ENCODE measurements at regions not wholly inside any gene's neighbourhood (a gene's known extent, or its start where the extent isn't known, plus 50 kb on each side); places are given as distances from the start of the nearest gene placed in this dataset.
A peak's percentile ranks its signal among the peaks of the same experiment; 100 is the strongest.

DNA sequence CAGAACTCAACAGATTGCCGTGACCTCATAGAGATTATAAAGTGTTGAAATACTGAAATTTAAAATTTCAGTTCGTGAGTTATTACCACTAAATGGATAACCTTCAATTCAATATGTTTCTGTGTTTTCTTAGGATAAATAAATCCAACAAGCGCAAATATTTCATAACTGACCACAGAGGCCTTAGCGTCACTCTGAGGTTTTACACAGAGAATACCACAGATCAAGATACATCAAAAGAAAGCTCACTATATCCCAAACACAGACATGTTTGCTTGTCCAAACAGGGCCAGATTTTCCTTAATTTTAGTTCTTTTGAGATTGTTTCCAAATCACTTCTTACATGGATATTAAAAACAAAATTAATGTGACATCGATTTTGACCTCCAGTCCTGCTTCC is 235.8 kb downstream of the EFNB2 start:
- Histone ChIP-seq H3K4me1 (ENCODE audit: insufficient read depth, low read length) (peaks cover 3% of the 10 kb centered on the region), H3K4me3 (ENCODE audit: insufficient read depth, low read length) (no peak overlapping the region), H3K79me2 (ENCODE audit: insufficient read depth, low read length) (no peaks in the 10 kb centered on the region), H3K36me3 (ENCODE audit: insufficient read depth, low read length) (no peaks in the 10 kb centered on the region), H3K27me3 (ENCODE audit: insufficient read depth, low read length) (no peaks in the 10 kb centered on the region), H4K20me1 (ENCODE audit: insufficient read depth, low read length) (no peaks in the 10 kb centered on the region), H3K27ac (ENCODE audit: low read depth, low read length) (no peak overlapping the region), H3K4me2 (ENCODE audit: insufficient read depth, low read length) (peak overlapping the region; percentile 15), H3K9me3 (ENCODE audit: low read depth, low read length) (peaks cover 2% of the 10 kb centered on the region), H2AFZ (ENCODE audit: low read length) (no peak overlapping the region)
- no peak for DNase-seq (ENCODE audit: insufficient read length, low spot score, missing footprints)
- TF ChIP-seq, protein P1, sequence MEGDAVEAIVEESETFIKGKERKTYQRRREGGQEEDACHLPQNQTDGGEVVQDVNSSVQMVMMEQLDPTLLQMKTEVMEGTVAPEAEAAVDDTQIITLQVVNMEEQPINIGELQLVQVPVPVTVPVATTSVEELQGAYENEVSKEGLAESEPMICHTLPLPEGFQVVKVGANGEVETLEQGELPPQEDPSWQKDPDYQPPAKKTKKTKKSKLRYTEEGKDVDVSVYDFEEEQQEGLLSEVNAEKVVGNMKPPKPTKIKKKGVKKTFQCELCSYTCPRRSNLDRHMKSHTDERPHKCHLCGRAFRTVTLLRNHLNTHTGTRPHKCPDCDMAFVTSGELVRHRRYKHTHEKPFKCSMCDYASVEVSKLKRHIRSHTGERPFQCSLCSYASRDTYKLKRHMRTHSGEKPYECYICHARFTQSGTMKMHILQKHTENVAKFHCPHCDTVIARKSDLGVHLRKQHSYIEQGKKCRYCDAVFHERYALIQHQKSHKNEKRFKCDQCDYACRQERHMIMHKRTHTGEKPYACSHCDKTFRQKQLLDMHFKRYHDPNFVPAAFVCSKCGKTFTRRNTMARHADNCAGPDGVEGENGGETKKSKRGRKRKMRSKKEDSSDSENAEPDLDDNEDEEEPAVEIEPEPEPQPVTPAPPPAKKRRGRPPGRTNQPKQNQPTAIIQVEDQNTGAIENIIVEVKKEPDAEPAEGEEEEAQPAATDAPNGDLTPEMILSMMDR (IDR thresholded peaks at IDR 0.05; ENCODE audit: extremely low read depth, low read depth, low read length), result no peak

DNA sequence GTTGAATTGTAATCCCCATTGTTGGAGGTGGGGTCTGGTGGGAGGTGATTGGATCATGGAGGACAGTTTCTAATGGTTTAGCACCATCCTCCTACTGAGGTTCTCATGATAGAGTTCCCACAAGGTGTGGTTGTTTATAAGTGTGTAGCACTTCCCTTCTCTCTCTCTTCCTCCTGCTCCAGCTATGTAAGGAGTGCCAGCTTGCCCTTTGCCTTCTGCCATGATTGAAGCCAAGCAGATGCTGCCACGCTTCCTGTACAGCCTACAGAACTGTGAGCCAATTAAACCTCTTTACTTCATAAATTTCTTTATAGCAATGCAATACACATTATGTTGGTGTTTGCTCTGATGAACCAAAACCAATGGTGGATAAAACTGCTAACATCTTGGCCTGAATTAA is 238.2 kb downstream of the EFNB2 start:
- Histone ChIP-seq H3K27ac (ENCODE audit: low read depth, low read length) (no peak overlapping the region), H3K4me3 (ENCODE audit: insufficient read depth, low read length) (no peak overlapping the region), H2AFZ (ENCODE audit: low read length) (no peak overlapping the region), H3K36me3 (ENCODE audit: insufficient read depth, low read length) (no peaks in the 10 kb centered on the region), H3K4me1 (ENCODE audit: insufficient read depth, low read length) (peaks cover 3% of the 10 kb centered on the region), H3K4me2 (ENCODE audit: insufficient read depth, low read length) (no peak overlapping the region), H3K9me3 (ENCODE audit: low read depth, low read length) (no peaks in the 10 kb centered on the region), H3K27me3 (ENCODE audit: insufficient read depth, low read length) (no peaks in the 10 kb centered on the region), H3K79me2 (ENCODE audit: insufficient read depth, low read length) (no peaks in the 10 kb centered on the region), H4K20me1 (ENCODE audit: insufficient read depth, low read length) (no peaks in the 10 kb centered on the region)
- TF ChIP-seq, protein P1 (IDR thresholded peaks at IDR 0.05; ENCODE audit: extremely low read depth, low read depth, low read length), result no peak
- DNase-seq (ENCODE audit: insufficient read length, low spot score, missing footprints), result no peak

DNA sequence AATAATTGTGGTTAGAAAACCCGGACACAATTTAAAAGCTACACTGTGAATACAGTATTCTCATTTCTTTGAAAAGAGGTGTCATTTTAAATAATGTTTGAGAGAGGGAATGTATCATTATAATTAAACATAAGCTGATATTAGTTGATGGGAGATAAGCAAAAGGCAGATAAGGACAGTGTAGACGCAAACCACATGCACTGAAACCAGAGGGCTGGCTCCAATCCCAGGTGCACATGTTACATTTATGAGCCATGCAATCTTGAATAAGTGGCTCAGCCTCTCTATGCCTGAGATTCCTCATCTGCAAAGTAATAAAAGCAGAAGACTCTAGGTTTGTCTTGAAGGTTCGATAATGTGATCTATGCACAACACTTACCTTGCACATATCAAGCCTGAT is 238.7 kb downstream of the EFNB2 start:
- no peak overlapping the region for H2AFZ ChIP-seq (ENCODE audit: low read length)
- H3K27ac ChIP-seq (ENCODE audit: low read depth, low read length), result no peak overlapping the region
- no peaks in the 10 kb centered on the region for H3K79me2 ChIP-seq (ENCODE audit: insufficient read depth, low read length)
- no peaks in the 10 kb centered on the region for H3K27me3 ChIP-seq (ENCODE audit: insufficient read depth, low read length)
- peaks cover 3% of the 10 kb centered on the region for H3K4me1 ChIP-seq (ENCODE audit: insufficient read depth, low read length)
- H3K36me3 ChIP-seq (ENCODE audit: insufficient read depth, low read length), result no peaks in the 10 kb centered on the region
- H3K4me3 ChIP-seq (ENCODE audit: insufficient read depth, low read length), result no peak overlapping the region
- TF ChIP-seq, protein P1 (IDR thresholded peaks at IDR 0.05; ENCODE audit: extremely low read depth, low read depth, low read length), result no peak
- H4K20me1 ChIP-seq (ENCODE audit: insufficient read depth, low read length), result no peaks in the 10 kb centered on the region
- H3K4me2 ChIP-seq (ENCODE audit: insufficient read depth, low read length), result no peak overlapping the region
- H3K9me3 ChIP-seq (ENCODE audit: low read depth, low read length), result no peaks in the 10 kb centered on the region
- no peak for DNase-seq (ENCODE audit: insufficient read length, low spot score, missing footprints)

DNA sequence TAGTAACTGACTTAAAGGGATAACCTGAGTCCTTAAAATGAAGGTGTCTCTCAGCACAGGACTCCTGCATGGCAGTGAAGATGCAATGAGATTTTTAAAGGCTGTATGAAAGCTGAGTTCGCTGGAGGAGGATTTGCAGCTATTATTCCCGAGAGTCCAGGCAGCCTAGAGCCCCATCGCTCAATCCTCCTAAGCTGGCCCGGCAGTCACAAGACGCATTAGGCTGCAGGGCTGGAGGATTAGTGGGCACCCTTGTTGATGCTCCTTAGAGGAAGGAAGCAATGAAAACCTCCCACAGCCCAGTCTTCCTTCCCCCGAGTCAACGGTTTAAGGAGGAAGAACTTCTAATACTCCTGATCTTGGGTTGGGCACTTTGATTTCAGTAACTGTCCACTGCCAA is 239.5 kb downstream of the EFNB2 start:
- H3K36me3 ChIP-seq (ENCODE audit: insufficient read depth, low read length), result no peaks in the 10 kb centered on the region
- peaks cover 6% of the 10 kb centered on the region for H3K4me1 ChIP-seq (ENCODE audit: insufficient read depth, low read length)
- H3K4me2 ChIP-seq (ENCODE audit: insufficient read depth, low read length), result no peak overlapping the region
- no peaks in the 10 kb centered on the region for H3K9me3 ChIP-seq (ENCODE audit: low read depth, low read length)
- DNase-seq (ENCODE audit: insufficient read length, low spot score, missing footprints), result no peak
- H2AFZ ChIP-seq (ENCODE audit: low read length), result no peak overlapping the region
- H3K27me3 ChIP-seq (ENCODE audit: insufficient read depth, low read length), result no peaks in the 10 kb centered on the region
- TF ChIP-seq, protein P1 (IDR thresholded peaks at IDR 0.05; ENCODE audit: extremely low read depth, low read depth, low read length), result no peak
- no peaks in the 10 kb centered on the region for H4K20me1 ChIP-seq (ENCODE audit: insufficient read depth, low read length)
- no peak overlapping the region for H3K4me3 ChIP-seq (ENCODE audit: insufficient read depth, low read length)
- H3K79me2 ChIP-seq (ENCODE audit: insufficient read depth, low read length), result no peaks in the 10 kb centered on the region
- no peak overlapping the region for H3K27ac ChIP-seq (ENCODE audit: low read depth, low read length)

All from osteoblast (primary cell).